ENCODE measurements at regions not wholly inside any gene's neighbourhood (a gene's known extent, or its start where the extent isn't known, plus 50 kb on each side); places are given as distances from the start of the nearest gene placed in this dataset.

DNA sequence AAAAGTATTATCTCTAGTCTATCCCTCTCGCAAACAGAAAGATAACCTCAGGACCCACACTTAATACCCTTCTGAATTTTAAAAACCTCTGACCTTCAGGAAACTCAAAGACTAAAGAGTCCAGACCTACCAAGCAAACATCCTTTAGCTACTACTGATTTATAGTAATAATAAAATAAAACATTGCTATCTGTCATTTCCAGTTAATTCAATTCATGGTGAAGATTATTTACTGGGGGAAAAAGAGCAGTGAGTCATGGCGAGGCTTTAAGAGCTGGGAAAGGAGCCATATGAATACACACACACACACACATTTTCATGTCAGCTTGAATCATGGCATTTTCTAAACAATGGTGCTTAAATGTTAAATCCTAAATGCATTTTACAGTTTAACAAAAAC, 87.1 kb downstream of the FAM76B start:
- no peak overlapping the region for H3K4me3 ChIP-seq
- H3K4me1 ChIP-seq (replicated peaks in 1 of 2), result peaks cover 8 to 13% of the 10 kb centered on the region in 2 donors
- WGBS, 10 experiments, result 55 to 100% (median 62%) methylated on average over 1 to 2 of the region's 2 CpGs; no CpG with 5 or more reads in 1 of the 10 experiments
- in situ Hi-C loops (cut with MboI; ENCODE audit: low pct_unique_long_range_greater_than_20kb in 2 of 9, low sequenced_read_pairs in 9 of 9, unreplicated experiment in 9 of 9), result loop anchor here in 1 of 9 experiments (10.0 kb wide), 1 partner anchor 548 kb away; no protein-coding TSS in a partner anchor
- peak; percentile 42 to 64 (median 50) for ATAC-seq (replicated peaks in 6 of 8)
- no peak overlapping the region for H3K27ac ChIP-seq

DNA sequence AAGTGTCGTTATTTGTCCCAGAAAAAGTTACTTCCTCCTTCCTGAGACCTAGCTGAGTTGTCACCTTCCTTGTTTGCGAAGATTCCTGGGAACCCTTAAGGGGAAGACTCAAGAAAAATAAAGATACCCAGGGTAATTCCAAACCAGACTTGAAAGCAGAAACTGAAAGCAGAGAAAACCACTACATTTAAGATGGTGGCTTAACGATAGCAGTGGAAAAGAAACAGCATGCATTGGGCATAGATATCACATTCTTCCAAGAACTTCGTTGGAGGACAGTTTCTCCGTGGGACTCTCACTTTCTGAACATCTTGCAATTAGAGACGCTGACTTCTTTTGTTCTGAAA, 89.1 kb downstream of the FAM76B start:
- H3K4me3 ChIP-seq, result no peak overlapping the region
- H3K4me1 ChIP-seq (replicated peaks in 1 of 2), result peaks cover 8 to 13% of the 10 kb centered on the region in 2 donors
- 59 to 93% (median 86%) methylated on average over 3 to 6 of the region's 6 CpGs for WGBS, 10 experiments
- ATAC-seq (replicated peaks in 6 of 8), result no peak
- H3K27ac ChIP-seq, result no peak overlapping the region
- in situ Hi-C loops (cut with MboI; ENCODE audit: low pct_unique_long_range_greater_than_20kb in 2 of 9, low sequenced_read_pairs in 9 of 9, unreplicated experiment in 9 of 9), result loop anchor here in 1 of 9 experiments (10.0 kb wide), 1 partner anchor 546 kb away; no protein-coding TSS in a partner anchor

DNA sequence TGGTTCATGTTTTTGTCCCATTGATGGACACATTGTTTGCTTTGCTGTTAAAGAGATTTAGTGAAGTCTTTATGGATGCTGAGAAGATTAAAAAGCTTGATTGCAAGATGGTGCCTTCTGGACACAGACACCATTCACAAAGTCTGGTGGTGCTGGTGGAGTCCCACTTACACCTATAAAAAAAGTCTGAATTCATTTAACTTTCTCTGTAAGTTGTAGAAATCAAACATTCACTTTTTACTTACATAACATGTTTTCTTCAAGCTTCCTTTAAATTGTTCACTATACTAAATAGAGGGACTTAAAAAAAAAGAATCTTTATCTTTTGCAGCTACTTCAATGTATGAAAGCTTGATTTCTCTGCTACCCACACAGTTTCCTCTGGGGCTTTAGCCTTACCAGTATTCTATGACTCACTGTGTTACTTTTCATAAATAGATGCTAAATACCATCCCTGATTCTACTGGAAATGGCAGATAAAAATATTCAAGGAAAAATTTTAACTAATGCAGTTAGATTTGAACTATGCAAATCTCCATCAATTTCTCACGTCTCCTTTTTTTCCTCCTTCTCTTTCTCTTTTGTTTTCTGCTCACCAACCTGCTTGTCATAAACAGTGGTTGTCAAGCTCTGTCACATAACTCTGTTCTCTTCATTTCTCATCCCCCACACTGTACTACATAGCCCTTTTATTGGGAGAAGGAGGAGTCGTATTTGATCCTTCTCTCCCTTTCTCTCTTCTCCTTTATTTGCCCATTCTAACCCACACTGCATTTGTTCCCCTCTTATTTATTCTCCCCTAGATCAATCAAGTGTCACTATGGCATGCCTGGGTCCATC, 89.7 kb downstream of the FAM76B start:
- in situ Hi-C loops (cut with MboI; ENCODE audit: low pct_unique_long_range_greater_than_20kb in 2 of 9, low sequenced_read_pairs in 9 of 9, unreplicated experiment in 9 of 9), result loop anchor here in 2 of 9 experiments (10.0 to 25.0 kb wide), 2 partner anchors 138 to 545 kb away; no protein-coding TSS in a partner anchor
- Histone ChIP-seq H3K4me3 (no peak overlapping the region), H3K4me1 (replicated peaks in 1 of 2) (peaks cover 4 to 13% of the 10 kb centered on the region in 2 donors), H3K27ac (no peak overlapping the region)
- WGBS, 10 experiments, result 40 to 88% (median 62%) methylated on average over 1 to 2 of the region's 2 CpGs; no CpG with 5 or more reads in 2 of the 10 experiments
- peak in 3 of 8 experiments; percentile 67 to 77 (median 69) for ATAC-seq (replicated peaks in 6 of 8)

DNA sequence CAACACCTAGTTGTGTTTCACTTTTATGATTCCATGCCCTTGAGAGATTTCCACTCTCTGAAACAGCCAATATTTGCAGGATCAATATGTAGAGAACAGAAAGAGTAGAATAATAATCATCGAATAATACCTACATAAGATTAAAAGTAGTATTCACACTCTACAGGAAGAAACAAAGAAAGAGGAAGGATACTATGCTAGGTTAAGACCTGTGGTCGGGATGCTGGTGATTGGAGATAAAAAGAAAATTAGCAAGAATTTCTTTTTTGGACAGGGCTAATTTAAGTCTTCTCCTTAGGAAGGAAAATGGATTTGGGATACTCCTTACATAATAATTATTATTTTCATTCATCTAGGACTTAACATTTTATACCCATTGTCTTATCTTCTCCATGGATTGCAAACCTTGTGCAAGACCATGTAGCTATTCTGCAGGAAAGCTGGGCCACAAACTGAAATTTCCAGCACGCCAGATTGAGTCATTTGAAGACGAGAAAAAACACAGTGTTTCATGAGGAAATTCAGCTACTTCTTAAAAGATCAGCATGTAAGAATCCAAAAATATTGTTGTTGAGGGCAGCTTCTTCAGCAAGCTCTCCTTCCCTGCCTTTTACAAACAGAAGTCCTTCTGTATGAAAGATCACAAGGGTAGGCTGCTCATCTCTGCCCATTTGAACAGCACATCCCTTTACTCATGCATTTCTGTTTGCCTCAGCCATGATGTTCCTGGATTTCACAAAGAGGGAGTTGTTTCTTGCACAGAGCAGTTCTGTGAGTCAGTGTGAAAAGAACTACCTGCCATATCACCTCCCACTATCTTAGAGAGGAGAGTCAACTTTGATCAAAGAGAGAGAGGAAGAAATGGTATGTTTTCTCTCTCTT, 90.7 kb downstream of the FAM76B start:
- Histone ChIP-seq H3K4me3 (no peak overlapping the region), H3K4me1 (replicated peaks in 1 of 2) (peaks cover 4 to 13% of the 10 kb centered on the region in 2 donors), H3K27ac (no peak overlapping the region)
- in situ Hi-C loops (cut with MboI; ENCODE audit: low pct_unique_long_range_greater_than_20kb in 2 of 9, low sequenced_read_pairs in 9 of 9, unreplicated experiment in 9 of 9), result loop anchor here in 1 of 9 experiments (25.0 kb wide), 1 partner anchor 137 kb away; no protein-coding TSS in a partner anchor
- 74 to 100% (median 86%) methylated on average over 2 to 4 of the region's 4 CpGs for WGBS, 10 experiments
- ATAC-seq (replicated peaks in 6 of 8), result no peak

DNA sequence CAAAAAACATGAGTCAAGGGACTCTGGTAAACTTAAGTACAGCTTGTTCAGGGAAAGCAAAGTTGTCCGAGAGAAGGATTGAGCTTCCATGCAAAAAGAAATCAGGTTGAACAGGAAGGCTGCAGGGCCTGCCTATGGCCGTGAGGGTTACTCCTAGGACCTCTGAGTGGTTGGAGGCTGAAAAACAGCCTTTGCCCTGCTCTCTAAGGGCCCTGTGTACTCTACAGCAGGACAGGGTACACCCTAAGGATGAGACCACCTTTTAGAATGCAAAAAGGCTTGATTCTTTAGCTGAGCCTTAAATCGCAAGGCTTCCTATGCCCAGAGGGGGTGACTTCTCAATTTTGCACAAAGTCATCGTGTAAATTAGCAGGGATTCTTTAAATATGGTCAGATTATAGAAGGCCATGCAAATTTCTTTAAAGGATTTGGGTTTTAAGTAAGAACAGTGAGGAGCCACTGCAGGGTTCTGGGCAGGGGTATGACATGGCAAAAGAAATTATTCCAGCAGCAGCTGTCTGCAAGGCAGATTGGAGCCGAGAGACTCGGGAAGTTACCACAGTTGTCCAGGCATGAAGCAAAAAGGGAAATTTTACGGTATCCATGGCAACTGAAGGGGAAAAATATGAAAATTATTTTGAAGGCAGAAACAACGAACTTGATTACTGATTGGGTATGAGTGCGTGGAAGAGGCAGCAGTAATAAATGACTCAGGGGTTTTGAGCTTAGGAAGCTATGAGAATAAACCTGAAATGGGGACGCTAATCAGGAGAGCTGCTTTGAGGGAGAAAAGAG, 91.8 kb downstream of the FAM76B start:
- in situ Hi-C loops (cut with MboI; ENCODE audit: low pct_unique_long_range_greater_than_20kb in 2 of 9, low sequenced_read_pairs in 9 of 9, unreplicated experiment in 9 of 9), result loop anchor here in 1 of 9 experiments (25.0 kb wide), 1 partner anchor 136 kb away; no protein-coding TSS in a partner anchor
- ATAC-seq (replicated peaks in 6 of 8), result peak in 2 of 8 experiments; percentile 26 to 38
- H3K4me1 ChIP-seq (replicated peaks in 1 of 2), result peaks cover 1 to 8% of the 10 kb centered on the region in 2 donors
- H3K27ac ChIP-seq, result no peak overlapping the region
- H3K4me3 ChIP-seq, result no peak overlapping the region
- WGBS, 10 experiments, result 45 to 95% (median 86%) methylated on average over 4 to 10 of the region's 10 CpGs

DNA sequence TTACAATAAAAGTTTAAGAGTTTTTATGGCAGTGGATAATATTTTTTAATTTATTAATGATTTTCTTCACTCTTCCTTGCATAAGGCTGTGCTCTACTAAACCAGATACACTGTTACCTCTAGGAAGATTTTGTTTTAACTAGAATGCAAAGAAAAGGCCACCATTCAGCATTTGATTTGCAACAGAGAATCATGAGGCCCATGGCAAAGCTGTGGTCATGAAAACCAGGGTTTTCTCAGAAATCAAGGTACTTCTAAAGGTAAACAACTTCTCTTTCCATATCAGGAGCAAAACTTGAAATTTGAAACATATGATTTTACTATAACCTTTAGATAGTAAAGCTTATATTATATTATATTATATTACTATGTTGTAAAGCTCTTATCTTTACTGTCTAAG, 94.4 kb downstream of the FAM76B start:
- in situ Hi-C loops (cut with MboI; ENCODE audit: low pct_unique_long_range_greater_than_20kb in 2 of 9, low sequenced_read_pairs in 9 of 9, unreplicated experiment in 9 of 9), result loop anchor here in 1 of 9 experiments (25.0 kb wide), 1 partner anchor 133 kb away; no protein-coding TSS in a partner anchor
- ATAC-seq (replicated peaks in 6 of 8), result no peak
- Histone ChIP-seq H3K4me1 (replicated peaks in 1 of 2) (peaks cover 0 to under 1% of the 10 kb centered on the region in 2 donors), H3K27ac (no peak overlapping the region), H3K4me3 (no peak overlapping the region)

DNA sequence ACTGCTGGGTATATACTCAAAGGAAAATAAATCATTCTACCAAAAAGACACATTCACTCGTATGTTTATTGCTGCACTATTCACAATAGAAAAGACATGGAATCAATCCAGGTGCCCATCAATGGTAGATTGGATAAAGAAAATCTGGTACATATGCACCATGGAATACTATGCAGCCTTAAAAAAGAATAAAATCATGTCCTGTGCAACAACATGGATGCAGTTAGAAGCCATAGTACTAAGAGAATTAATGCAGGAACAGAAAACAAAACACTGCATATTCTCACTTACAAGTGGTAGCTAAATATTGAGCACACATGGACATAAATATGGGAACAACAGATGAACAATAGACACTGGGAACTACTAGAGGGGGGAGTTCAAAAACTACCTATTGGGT, 96.3 kb downstream of the FAM76B start:
- H3K27ac ChIP-seq, result no peak overlapping the region
- 0 to 67% (median 0%) methylated on average over 1 of the region's 1 CpG; no CpG with 5 or more reads in 5 of the 10 experiments for WGBS, 10 experiments
- no peak for ATAC-seq (replicated peaks in 6 of 8)
- no peak overlapping the region for H3K4me3 ChIP-seq
- no peaks in the 10 kb centered on the region for H3K4me1 ChIP-seq (replicated peaks in 1 of 2)
- in situ Hi-C loops (cut with MboI; ENCODE audit: low pct_unique_long_range_greater_than_20kb in 2 of 9, low sequenced_read_pairs in 9 of 9, unreplicated experiment in 9 of 9), result loop anchor here in 1 of 9 experiments (25.0 kb wide), 1 partner anchor 131 kb away; no protein-coding TSS in a partner anchor

DNA sequence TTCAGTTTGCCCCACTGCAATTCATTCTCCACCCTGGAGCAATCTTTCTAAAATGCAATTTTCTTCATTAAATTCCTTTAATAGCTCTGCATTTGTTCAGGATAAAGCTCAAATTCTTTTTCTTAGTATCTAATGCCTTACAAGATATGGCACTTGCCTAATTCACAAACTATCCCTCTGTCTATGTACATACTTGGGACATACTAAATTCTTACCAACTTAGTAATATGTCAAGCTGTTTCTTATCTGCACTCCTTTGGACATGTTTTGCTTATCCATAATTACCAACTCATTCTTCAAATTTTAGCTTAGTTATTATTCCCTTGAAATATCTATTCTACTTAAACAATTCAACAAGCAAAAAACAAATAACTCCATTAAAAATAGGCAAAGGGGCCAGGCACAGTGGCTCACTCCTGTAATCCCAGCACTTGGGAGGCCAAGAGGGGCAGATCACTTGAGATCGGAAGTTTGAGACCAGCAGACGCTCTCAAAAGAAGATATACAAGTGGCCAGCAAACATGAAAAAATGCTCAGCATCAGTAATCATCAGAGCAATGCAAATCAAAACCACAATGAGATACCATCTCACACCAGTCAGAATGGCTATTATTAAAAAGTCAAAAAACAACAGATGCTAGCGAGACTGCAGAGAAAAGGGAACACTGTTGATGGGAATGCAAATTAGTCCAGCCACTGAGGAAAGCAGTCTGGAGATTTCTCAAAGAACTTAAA, 96.9 kb downstream of the FAM76B start:
- H3K4me1 ChIP-seq (replicated peaks in 1 of 2), result no peaks in the 10 kb centered on the region
- no peak overlapping the region for H3K4me3 ChIP-seq
- no peak overlapping the region for H3K27ac ChIP-seq
- in situ Hi-C loops (cut with MboI; ENCODE audit: low pct_unique_long_range_greater_than_20kb in 2 of 9, low sequenced_read_pairs in 9 of 9, unreplicated experiment in 9 of 9), result loop anchor here in 1 of 9 experiments (25.0 kb wide), 1 partner anchor 130 kb away; no protein-coding TSS in a partner anchor
- WGBS, 10 experiments, result 17 to 100% (median 97%) methylated on average over 1 to 3 of the region's 3 CpGs; no CpG with 5 or more reads in 4 of the 10 experiments
- ATAC-seq (replicated peaks in 6 of 8), result peak in 2 of 8 experiments; percentile 66 to 75

DNA sequence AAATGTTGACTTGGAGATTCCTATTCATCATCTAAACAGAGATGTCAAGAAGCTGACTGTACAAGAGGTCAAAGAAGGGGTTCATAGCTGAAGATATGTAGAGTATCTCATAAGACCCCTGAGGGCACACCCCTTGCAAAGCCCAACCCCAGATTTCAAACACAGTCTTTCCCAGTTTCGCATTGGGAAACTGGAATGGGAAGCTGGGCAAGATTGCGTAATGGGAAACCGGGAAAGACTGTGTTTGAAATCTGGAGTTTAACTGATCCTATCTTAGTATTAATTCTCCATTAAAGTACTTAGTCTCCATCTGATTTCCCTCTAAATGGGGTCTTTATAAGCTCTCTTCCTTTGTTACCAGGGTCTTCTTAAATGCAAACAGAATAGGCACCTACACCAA, 99.5 kb downstream of the FAM76B start:
- Histone ChIP-seq H3K4me1 (replicated peaks in 1 of 2) (no peaks in the 10 kb centered on the region), H3K4me3 (no peak overlapping the region), H3K27ac (no peak overlapping the region)
- ATAC-seq (replicated peaks in 6 of 8), result no peak
- in situ Hi-C loops (cut with MboI; ENCODE audit: low pct_unique_long_range_greater_than_20kb in 2 of 9, low sequenced_read_pairs in 9 of 9, unreplicated experiment in 9 of 9), result loop anchor here in 1 of 9 experiments (25.0 kb wide), 1 partner anchor 128 kb away; no protein-coding TSS in a partner anchor
- 90 to 100% (median 94%) methylated on average over 3 of the region's 3 CpGs; no CpG with 5 or more reads in 4 of the 10 experiments for WGBS, 10 experiments

DNA sequence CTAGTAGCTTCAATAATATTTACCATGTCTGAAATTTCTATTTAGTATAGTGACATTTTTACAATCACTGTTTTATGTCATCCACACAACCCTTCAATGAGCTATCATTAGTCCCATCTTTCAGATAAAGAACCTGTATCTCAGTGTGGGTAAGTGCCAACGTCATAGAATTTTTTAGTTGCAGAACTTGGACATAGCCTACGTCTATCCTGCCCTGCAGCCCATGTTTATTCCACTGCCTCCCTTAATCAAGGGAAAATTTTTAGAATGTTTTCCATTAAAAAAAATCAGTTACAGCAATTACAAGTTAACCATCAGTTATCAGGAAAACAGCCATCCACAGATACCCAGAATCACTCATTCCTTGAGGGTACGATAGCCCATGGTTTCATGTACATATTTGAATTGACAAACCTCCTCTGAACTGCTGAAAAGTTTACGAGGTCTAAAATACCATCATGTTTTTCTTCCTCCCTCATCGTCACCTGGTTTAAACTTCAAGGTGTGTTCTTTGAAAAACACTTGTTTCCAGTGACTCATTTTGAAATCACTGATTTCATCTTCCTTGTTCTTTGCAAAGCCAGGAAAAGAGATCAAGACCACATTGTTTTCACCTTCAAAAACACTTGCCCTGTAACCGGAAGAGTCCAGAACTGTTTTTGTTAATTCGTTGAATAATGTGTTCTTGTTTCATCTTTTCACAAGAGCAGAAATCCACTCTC, 100.9 kb downstream of the FAM76B start:
- H3K4me1 ChIP-seq (replicated peaks in 1 of 2), result no peaks in the 10 kb centered on the region
- WGBS, 10 experiments, result 72 to 95% (median 81%) methylated on average over 3 to 7 of the region's 7 CpGs
- H3K27ac ChIP-seq, result no peak overlapping the region
- H3K4me3 ChIP-seq, result no peak overlapping the region
- in situ Hi-C loops (cut with MboI; ENCODE audit: low pct_unique_long_range_greater_than_20kb in 2 of 9, low sequenced_read_pairs in 9 of 9, unreplicated experiment in 9 of 9), result loop anchor here in 1 of 9 experiments (25.0 kb wide), 1 partner anchor 126 kb away; no protein-coding TSS in a partner anchor
- ATAC-seq (replicated peaks in 6 of 8), result no peak

DNA sequence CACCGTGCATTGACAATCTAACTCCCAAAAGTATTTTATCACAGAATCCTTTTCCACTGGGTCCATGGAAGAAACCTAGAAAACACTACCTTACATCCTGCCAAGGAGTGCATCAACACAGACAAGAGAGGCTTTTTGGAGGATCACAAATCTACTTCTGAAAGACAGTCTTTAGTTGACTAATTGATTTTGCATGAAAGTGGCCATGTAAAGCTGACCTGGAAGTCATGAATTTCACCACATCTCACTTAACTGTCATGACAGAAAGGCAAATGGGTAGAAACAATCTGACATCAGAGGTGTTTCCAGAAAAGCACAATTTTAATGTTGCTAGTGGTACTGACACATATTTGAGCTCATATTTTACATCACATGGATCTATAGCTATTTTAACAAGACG, 101.6 kb downstream of the FAM76B start:
- Histone ChIP-seq H3K4me1 (replicated peaks in 1 of 2) (no peaks in the 10 kb centered on the region), H3K27ac (no peak overlapping the region), H3K4me3 (no peak overlapping the region)
- ATAC-seq (replicated peaks in 6 of 8), result no peak
- 32 to 90% (median 72%) methylated on average over 1 to 2 of the region's 2 CpGs for WGBS, 10 experiments
- in situ Hi-C loops (cut with MboI; ENCODE audit: low pct_unique_long_range_greater_than_20kb in 2 of 9, low sequenced_read_pairs in 9 of 9, unreplicated experiment in 9 of 9), result loop anchor here in 1 of 9 experiments (25.0 kb wide), 1 partner anchor 126 kb away; no protein-coding TSS in a partner anchor
